HG03064 (cell line): ENCODE measurements at regions not wholly inside any gene's neighbourhood (a gene's known extent, or its start where the extent isn't known, plus 50 kb on each side); places are given as distances from the start of the nearest gene placed in this dataset.

ENCODE experiments used
- ATAC-seq: cut with Tn5 transposase; IDR thresholded peaks from one replicate; pipeline ENCODE4 v1.9.1; 2021; ENCODE audit warnings: low read depth; ENCODE audit not compliant: unreplicated experiment

GRCh38 chrX:114332766-114333165 lies 251.1 kb upstream of the HTR2C start:
- ATAC-seq, result no peak

- ATAC-seq, result no peak
These were observed 249.4 kb upstream of the HTR2C start for GRCh38 chrX:114334473-114334982.

- no peak for ATAC-seq
These were observed 245.0 kb upstream of the HTR2C start for GRCh38 chrX:114338870-114339269.

GRCh38 chrX:114344756-114345349 lies 239.0 kb upstream of the HTR2C start:
- peak; percentile 91 for ATAC-seq

GRCh38 chrX:114361076-114361725 lies 222.7 kb upstream of the HTR2C start:
- no peak for ATAC-seq

GRCh38 chrX:114363346-114363745 lies 220.5 kb upstream of the HTR2C start:
- no peak for ATAC-seq

GRCh38 chrX:114365065-114365834 lies 218.6 kb upstream of the HTR2C start:
- ATAC-seq, result no peak

GRCh38 chrX:114372937-114373336 lies 210.9 kb upstream of the HTR2C start:
- ATAC-seq, result no peak

GRCh38 chrX:114390251-114390796 lies 193.6 kb upstream of the HTR2C start:
- no peak for ATAC-seq
